Fibroblast of peridontal ligament (primary cell): ENCODE measurements at regions not wholly inside any gene's neighbourhood (a gene's known extent, or its start where the extent isn't known, plus 50 kb on each side); places are given as distances from the start of the nearest gene placed in this dataset.

Source experiments
- DNase-seq: peaks from one replicate; pipeline ENCODE4 v3.0.0-alpha.2; 2010; ENCODE audit errors: extremely low read depth

DNA sequence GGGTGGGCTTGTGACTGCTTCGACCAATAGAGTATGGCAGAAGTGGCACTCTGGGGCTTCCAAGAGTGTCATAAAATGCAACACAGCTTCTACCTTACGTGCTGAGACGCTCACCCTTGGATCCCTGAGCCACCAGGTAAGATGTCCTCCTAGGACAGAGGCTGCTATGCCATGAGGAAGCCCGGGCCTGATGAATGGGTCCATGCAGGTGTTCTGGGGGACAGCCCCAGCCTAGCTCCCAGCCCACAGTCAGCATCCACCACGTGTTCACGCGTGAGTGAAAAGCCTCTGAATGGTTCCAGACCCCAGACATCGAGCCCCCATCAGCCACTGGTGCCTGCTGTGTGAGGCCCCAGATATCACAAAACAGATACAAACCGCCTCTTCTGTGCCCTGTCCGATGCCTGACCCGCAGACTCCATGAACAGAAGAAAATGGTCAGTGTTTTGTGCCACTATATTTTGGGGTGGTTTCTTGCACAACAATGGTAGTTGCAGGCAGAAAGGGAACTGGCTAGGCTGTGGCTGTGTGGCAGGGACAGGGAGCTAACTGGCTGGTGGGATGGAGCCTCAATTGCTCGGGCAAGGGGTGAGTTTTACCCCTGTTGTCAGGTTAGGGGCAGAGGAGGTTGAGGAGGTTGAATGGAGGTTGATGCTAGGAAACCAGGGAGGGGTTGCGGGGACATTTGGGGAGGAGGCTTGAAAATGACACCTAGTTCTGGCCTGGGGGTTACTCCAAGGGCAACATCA lies 92.2 kb downstream of the LINGO1 start:
- DNase-seq, result no peak

DNA sequence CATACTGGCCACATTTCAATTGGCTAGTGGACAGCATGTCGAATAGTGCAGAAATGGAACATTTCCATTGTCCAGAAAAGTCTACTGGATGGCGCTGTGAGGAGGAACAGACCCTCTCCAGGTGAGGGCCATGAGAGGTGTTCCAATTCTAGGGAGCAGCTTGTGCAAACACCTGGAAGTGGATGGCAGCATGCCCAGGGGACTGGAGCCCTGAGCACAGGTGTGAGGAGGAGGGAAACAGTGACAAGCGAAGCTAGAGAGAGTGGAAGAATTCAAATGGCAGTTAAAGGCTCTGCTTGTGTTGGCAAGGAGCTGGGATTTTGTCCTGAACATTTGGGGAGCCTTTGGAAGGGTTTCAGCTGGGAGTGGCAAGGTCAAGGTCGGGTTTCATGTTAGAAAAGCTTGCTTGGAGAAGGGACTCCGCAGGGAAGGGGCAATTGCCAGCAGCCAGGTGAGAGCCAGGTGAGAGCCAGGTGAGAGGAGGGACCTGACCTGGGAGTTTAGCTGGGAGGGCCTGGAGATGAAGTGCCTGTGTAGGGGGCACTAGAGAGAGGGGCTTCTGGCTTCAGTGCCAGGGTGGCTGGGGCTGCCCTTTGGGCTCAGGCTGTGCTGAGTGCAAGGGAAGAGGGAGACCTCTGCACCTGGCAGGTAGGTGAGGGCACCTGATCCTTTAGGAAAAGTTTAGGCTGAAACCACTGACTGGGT lies 93.8 kb downstream of the LINGO1 start:
- DNase-seq, result no peak

DNA sequence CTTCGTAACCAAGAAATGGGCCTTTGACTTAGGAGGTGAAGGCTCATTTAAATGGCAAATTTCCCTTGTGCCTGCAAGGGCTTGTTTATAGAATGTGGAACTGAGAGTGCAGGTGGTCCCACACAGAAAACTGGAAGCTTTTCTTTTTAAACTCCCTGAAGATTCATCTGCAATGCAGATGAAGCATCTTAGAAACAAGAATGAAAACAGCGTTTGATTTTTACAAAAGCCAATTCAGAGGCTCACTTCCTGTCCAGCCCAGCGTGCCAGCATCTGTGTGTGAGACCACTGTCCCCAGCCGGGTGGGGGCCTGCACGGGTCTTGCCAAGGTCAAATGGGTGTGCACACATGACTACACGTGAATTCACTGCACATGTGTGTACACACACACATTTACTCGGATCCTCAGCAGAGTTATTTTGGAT lies 94.7 kb downstream of the LINGO1 start:
- no peak for DNase-seq

GRCh38 chr15:77537006-77537405 lies 95.7 kb downstream of the LINGO1 start:
- no peak for DNase-seq

GRCh38 chr15:77535845-77536244 lies 96.9 kb downstream of the LINGO1 start:
- DNase-seq, result no peak
